GM23338 (cell line): ENCODE measurements at regions not wholly inside any gene's neighbourhood (a gene's known extent, or its start where the extent isn't known, plus 50 kb on each side); places are given as distances from the start of the nearest gene placed in this dataset.

Source experiments
- ATAC-seq: fragments of 200-7000 bp; cut with Tn5 transposase; 3 replicates; pipeline ENCODE4 v1.9.1; 2020
- DNase-seq: peaks from one replicate; pipeline ENCODE4 v3.0.0-alpha.2; 2015; ENCODE audit warnings: low spot score
- H2AFZ ChIP-seq: fragments of 200-600 bp; sonication (generic); 2 replicates; pipeline ENCODE4 v1.8.0; 2016; ENCODE audit warnings: antibody characterized with exemption, mild to moderate bottlenecking, moderate library complexity
- H3F3A ChIP-seq: fragments of 200-600 bp; sonication (generic); replicated peaks from 2 replicates; pipeline ENCODE4 v1.8.0; 2017; ENCODE audit warnings: antibody characterized with exemption, mixed run types, low read depth
- H3K27ac ChIP-seq: fragments of 200-600 bp; sonication (generic); 2 replicates; pipeline ENCODE4 v1.6.1; 2016; ENCODE audit warnings: low read depth
- H3K27me3 ChIP-seq: fragments of 200-600 bp; sonication (generic); 2 replicates; pipeline ENCODE4 v1.8.0; 2016; ENCODE audit warnings: mild to moderate bottlenecking, mixed run types, moderate library complexity; ENCODE audit not compliant: insufficient read depth
- H3K36me3 ChIP-seq: fragments of 200-600 bp; sonication (generic); 2 replicates; pipeline ENCODE4 v1.8.0; 2016; ENCODE audit warnings: mild to moderate bottlenecking; ENCODE audit not compliant: insufficient read depth
- H3K4me1 ChIP-seq: fragments of 200-600 bp; sonication (generic); 2 replicates; pipeline ENCODE4 v1.8.0; 2016; ENCODE audit warnings: mild to moderate bottlenecking, moderate library complexity; ENCODE audit not compliant: insufficient read depth
- H3K4me2 ChIP-seq: fragments of 200-600 bp; sonication (generic); 2 replicates; pipeline ENCODE4 v1.7.1; 2017; ENCODE audit warnings: mixed run types
- H3K4me3 ChIP-seq: fragments of 200-600 bp; sonication (generic); 2 replicates; pipeline ENCODE4 v1.6.1; 2016; ENCODE audit warnings: mixed run types
- H3K79me2 ChIP-seq: fragments of 200-600 bp; sonication (generic); replicated peaks from 2 replicates; pipeline ENCODE4 v1.8.0; 2017; ENCODE audit warnings: mild to moderate bottlenecking; ENCODE audit not compliant: insufficient read depth
- H3K9me2 ChIP-seq: fragments of 200-600 bp; sonication (generic); 2 replicates; pipeline ENCODE4 v1.8.0; 2017; ENCODE audit not compliant: insufficient read depth
- H4K20me1 ChIP-seq: fragments of 200-600 bp; sonication (generic); replicated peaks from 2 replicates; pipeline ENCODE4 v1.8.0; 2017; ENCODE audit warnings: mild to moderate bottlenecking; ENCODE audit not compliant: insufficient read depth
- H3K27ac Mint-ChIP-seq: 2 replicates; pipeline ENCODE4 v1.8.0; 2020; ENCODE audit warnings: inconsistent platforms, mild to moderate bottlenecking, moderate library complexity, mixed read lengths
- H3K27me3 Mint-ChIP-seq: 3 replicates; pipeline ENCODE4 v1.8.0; 2022; ENCODE audit warnings: low read depth, mild to moderate bottlenecking, moderate library complexity, mixed read lengths, inconsistent platforms; ENCODE audit not compliant: insufficient read depth, poor library complexity
- H3K36me3 Mint-ChIP-seq: 3 replicates; pipeline ENCODE4 v1.8.0; 2021; ENCODE audit warnings: low read depth, mild to moderate bottlenecking, inconsistent platforms, moderate library complexity, mixed read lengths
- H3K4me1 Mint-ChIP-seq: 3 replicates; pipeline ENCODE4 v1.8.0; 2020; ENCODE audit warnings: mild to moderate bottlenecking, inconsistent platforms, mixed read lengths
- H3K4me3 Mint-ChIP-seq: 3 replicates; pipeline ENCODE4 v1.8.0; 2021; ENCODE audit warnings: moderate library complexity, mild to moderate bottlenecking, inconsistent platforms, mixed read lengths
- H3K9me3 Mint-ChIP-seq: 3 replicates; pipeline ENCODE4 v1.8.0; 2020; ENCODE audit warnings: moderate library complexity, mild to moderate bottlenecking, inconsistent platforms, mixed read lengths
- CREB1 ChIP-seq: fragments of 250-450 bp; sonication (Bioruptor Pico); IDR thresholded peaks from 2 replicates; pipeline ENCODE4 v1.5.0; 2020; ENCODE audit warnings: low read depth, mild to moderate bottlenecking, moderate library complexity
- CTCF ChIP-seq, 2 experiments: fragments of 200-600 bp in 1 of 2; sonication (generic) in 1 of 2; conservative IDR thresholded peaks; 2 replicates each; pipeline versions ENCODE4 v1.5.1 to v1.6.1; 2016 to 2017; ENCODE audit warnings: antibody characterized with exemption in 2 of 2, low read depth in 2 of 2, mild to moderate bottlenecking in 2 of 2, moderate library complexity in 1 of 2
- ETS1 ChIP-seq: IDR thresholded peaks from 2 replicates; pipeline ENCODE4 v1.6.1; 2016; ENCODE audit warnings: antibody characterized with exemption
- EZH2 ChIP-seq: fragments of 200-600 bp; sonication (generic); IDR thresholded peaks from one replicate; pipeline ENCODE4 v1.8.0; 2017; ENCODE audit warnings: antibody characterized with exemption, mild to moderate bottlenecking, low read depth; ENCODE audit not compliant: unreplicated experiment
- EZH2phosphoT487 ChIP-seq: fragments of 200-600 bp; sonication (generic); IDR thresholded peaks from one replicate; pipeline ENCODE4 v1.8.1; 2018; ENCODE audit warnings: antibody characterized with exemption; ENCODE audit not compliant: unreplicated experiment
- JUNB ChIP-seq: IDR thresholded peaks from one replicate; pipeline ENCODE4 v1.6.1; 2016; ENCODE audit warnings: antibody characterized with exemption; ENCODE audit not compliant: unreplicated experiment
- NANOG ChIP-seq: IDR thresholded peaks from 2 replicates; pipeline ENCODE4 v1.6.1; 2016; ENCODE audit warnings: antibody characterized with exemption, borderline replicate concordance
- POLR2AphosphoS5 ChIP-seq: IDR thresholded peaks from 2 replicates; pipeline ENCODE4 v1.6.1; 2016; ENCODE audit warnings: antibody characterized with exemption, low read depth
- REST ChIP-seq: IDR thresholded peaks from one replicate; pipeline ENCODE4 v1.6.1; 2018; ENCODE audit warnings: antibody characterized with exemption; ENCODE audit not compliant: unreplicated experiment
- STAT1 ChIP-seq: IDR thresholded peaks from one replicate; pipeline ENCODE4 v1.6.1; 2016; ENCODE audit warnings: antibody characterized with exemption; ENCODE audit not compliant: unreplicated experiment
- ZNF114 ChIP-seq: fragments of 250-450 bp; sonication (Bioruptor Pico); IDR thresholded peaks from 2 replicates; pipeline ENCODE4 v1.5.0; 2020; ENCODE audit warnings: mild to moderate bottlenecking, moderate library complexity
- ZNF331 ChIP-seq: fragments of 250-450 bp; sonication (Bioruptor Pico); IDR thresholded peaks from 2 replicates; pipeline ENCODE4 v1.5.0; 2020; ENCODE audit warnings: low read depth, mild to moderate bottlenecking, moderate library complexity

- Mint-ChIP-seq H3K4me1 (peaks cover 2% of the 10 kb centered on the region), H3K36me3 (peaks cover 40% of the 10 kb centered on the region), H3K27ac (no peak overlapping the region), H3K27me3 (peaks cover 2% of the 10 kb centered on the region), H3K9me3 (no peaks in the 10 kb centered on the region; the same call in 2 of the 3 replicates), H3K4me3 (no peak overlapping the region)
- Histone ChIP-seq H2AFZ (no peak overlapping the region), H3K9me2 (no peaks in the 10 kb centered on the region), H3K27me3 (no peaks in the 10 kb centered on the region), H3K4me2 (no peak overlapping the region), H3F3A (peaks cover 3% of the 10 kb centered on the region; the same call in 1 of the 2 replicates), H3K4me3 (no peak overlapping the region), H3K79me2 (peaks cover 25% of the 10 kb centered on the region), H3K36me3 (no peaks in the 10 kb centered on the region; the same call in 1 of the 2 replicates), H3K4me1 (no peaks in the 10 kb centered on the region), H4K20me1 (peaks cover 28% of the 10 kb centered on the region), H3K27ac (no peak overlapping the region)
- DNase-seq (no peak), ATAC-seq (no peak)
- TF ChIP-seq STAT1 (no peak), CREB1 (CRISPR knock-in tag) (no peak), EZH2 (no peak), EZH2phosphoT487 (no peak), ETS1 (no peak), POLR2AphosphoS5 (no peak), JUNB (no peak), REST (no peak), ZNF331 (CRISPR knock-in tag) (no peak), NANOG (no peak), CTCF (conservative IDR thresholded peaks at IDR 0.05; ENCODE audit: low read depth in 2 of 2) (no peak), ZNF114 (CRISPR knock-in tag) (no peak)
Measured at GRCh38 chr2:120927265-120927628, 191.6 kb downstream of the GLI2 start.
